ENCODE measurements at regions not wholly inside any gene's neighbourhood (a gene's known extent, or its start where the extent isn't known, plus 50 kb on each side); places are given as distances from the start of the nearest gene placed in this dataset.

- no peaks in the 10 kb centered on the region for H3K36me3 ChIP-seq (ENCODE audit: control insufficient read depth, insufficient read depth, low read length)
- H3K27me3 ChIP-seq (ENCODE audit: control insufficient read depth, insufficient read depth, low read length) = peaks cover 2% of the 10 kb centered on the region
- DNase-seq (ENCODE audit: low read depth) = no peak
- no peak for TF ChIP-seq CTCF (IDR thresholded peaks at IDR 0.05; ENCODE audit: insufficient read depth, low read length, poor library complexity, severe bottlenecking)
- no peak overlapping the region for H3K4me3 ChIP-seq (ENCODE audit: low read depth, low read length)
These were observed 325.8 kb upstream of the ZMIZ1 start for GRCh38 chr10:78742730-78743615.

- peaks cover 2% of the 10 kb centered on the region for H3K27me3 ChIP-seq (ENCODE audit: control insufficient read depth, insufficient read depth, low read length)
- TF ChIP-seq CTCF (IDR thresholded peaks at IDR 0.05; ENCODE audit: insufficient read depth, low read length, poor library complexity, severe bottlenecking) = no peak
These were observed 324.7 kb upstream of the ZMIZ1 start for GRCh38 chr10:78744056-78744455.

GRCh38 chr10:78744491-78745090 lies 324.2 kb upstream of the ZMIZ1 start:
- no peak for DNase-seq (ENCODE audit: low read depth)
- no peaks in the 10 kb centered on the region for H3K36me3 ChIP-seq (ENCODE audit: control insufficient read depth, insufficient read depth, low read length)
- H3K4me3 ChIP-seq (ENCODE audit: low read depth, low read length) = no peak overlapping the region
- peaks cover 2% of the 10 kb centered on the region for H3K27me3 ChIP-seq (ENCODE audit: control insufficient read depth, insufficient read depth, low read length)
- no peak for TF ChIP-seq CTCF (IDR thresholded peaks at IDR 0.05; ENCODE audit: insufficient read depth, low read length, poor library complexity, severe bottlenecking)

More at GRCh38 chr10:78744056-78744455, 324.7 kb upstream of the ZMIZ1 start:
- no peaks in the 10 kb centered on the region for H3K36me3 ChIP-seq (ENCODE audit: control insufficient read depth, insufficient read depth, low read length)
- no peak for DNase-seq (ENCODE audit: low read depth)
- H3K4me3 ChIP-seq (ENCODE audit: low read depth, low read length) = no peak overlapping the region

GRCh38 chr10:78745441-78745840 lies 323.3 kb upstream of the ZMIZ1 start:
- DNase-seq (ENCODE audit: low read depth) = no peak
- H3K36me3 ChIP-seq (ENCODE audit: control insufficient read depth, insufficient read depth, low read length) = no peaks in the 10 kb centered on the region
- no peak for TF ChIP-seq CTCF (IDR thresholded peaks at IDR 0.05; ENCODE audit: insufficient read depth, low read length, poor library complexity, severe bottlenecking)
- H3K4me3 ChIP-seq (ENCODE audit: low read depth, low read length) = no peak overlapping the region
- H3K27me3 ChIP-seq (ENCODE audit: control insufficient read depth, insufficient read depth, low read length) = peaks cover 2% of the 10 kb centered on the region

GRCh38 chr10:78746155-78746763 lies 322.5 kb upstream of the ZMIZ1 start:
- H3K4me3 ChIP-seq (ENCODE audit: low read depth, low read length) = no peak overlapping the region
- no peak for DNase-seq (ENCODE audit: low read depth)
- TF ChIP-seq CTCF (IDR thresholded peaks at IDR 0.05; ENCODE audit: insufficient read depth, low read length, poor library complexity, severe bottlenecking) = no peak
- no peaks in the 10 kb centered on the region for H3K36me3 ChIP-seq (ENCODE audit: control insufficient read depth, insufficient read depth, low read length)
- H3K27me3 ChIP-seq (ENCODE audit: control insufficient read depth, insufficient read depth, low read length) = peaks cover 2% of the 10 kb centered on the region
